Tibial nerve (tissue), 4 donors: ENCODE measurements at regions not wholly inside any gene's neighbourhood (a gene's known extent, or its start where the extent isn't known, plus 50 kb on each side); places are given as distances from the start of the nearest gene placed in this dataset.

Experiments used
- DNase-seq, 2 donors: peaks; one replicate each; pipeline ENCODE4 v3.0.0-alpha.2; 2019; ENCODE audit warnings: low spot score in 2 of 2
- H3K27ac ChIP-seq, 4 donors: fragments of 200-600 bp; sonication (generic) in 3 of 4; one replicate each; pipeline ENCODE4 v1.5.1; 2017 to 2019; ENCODE audit warnings: mild to moderate bottlenecking in 1 of 4
- H3K27me3 ChIP-seq, 2 donors: fragments of 200-600 bp; sonication (generic) in 1 of 2; one replicate each; pipeline versions ENCODE4 v1.5.1 to v1.6.0; 2017 to 2019
- H3K36me3 ChIP-seq, 3 donors: fragments of 200-600 bp; sonication (generic); one replicate each; pipeline ENCODE4 v1.5.1; 2018 to 2019
- H3K4me1 ChIP-seq, 4 donors: fragments of 200-600 bp; sonication (generic) in 3 of 4; one replicate each; pipeline ENCODE4 v1.5.1; 2017 to 2019
- H3K4me3 ChIP-seq, 4 donors: fragments of 200-600 bp; sonication (generic) in 3 of 4; one replicate each; pipeline ENCODE4 v1.5.1; 2017 to 2019; ENCODE audit warnings: mild to moderate bottlenecking in 1 of 4, moderate library complexity in 1 of 4
- H3K9me3 ChIP-seq, 4 donors: fragments of 200-600 bp; sonication (generic) in 3 of 4; one replicate each; pipeline ENCODE4 v1.5.1; 2017 to 2019
- EP300 ChIP-seq, 2 donors: sonication (generic); formaldehyde crosslinking; IDR thresholded peaks; one replicate each; pipeline ENCODE4 v1.6.1; 2017; ENCODE audit warnings: antibody characterized with exemption in 2 of 2, mild to moderate bottlenecking in 1 of 2
- POLR2A ChIP-seq, 2 donors: fragments of 450-650 bp; IDR thresholded peaks; one replicate each; pipeline ENCODE4 v1.6.1; 2017; ENCODE audit warnings: antibody characterized with exemption in 2 of 2, mild to moderate bottlenecking in 2 of 2, moderate library complexity in 2 of 2
- WGBS, 2 donors: methylation state at CpG; one replicate each; pipeline ENCODE4 v1.1.5; 2018; 5-methylcytosine and 5-hydroxymethylcytosine counted together
- TF ChIP-seq, protein P1 (sequence below), 5 experiments: fragments of 200-600 bp in 3 of 5; fragments of 450-650 bp in 2 of 5; sonication (generic) in 3 of 5; IDR thresholded peaks; one replicate each; pipeline ENCODE4 v1.5.1; 2016 to 2019; ENCODE audit warnings: antibody characterized with exemption in 5 of 5, mild to moderate bottlenecking in 3 of 5, moderate library complexity in 2 of 5

DNA sequence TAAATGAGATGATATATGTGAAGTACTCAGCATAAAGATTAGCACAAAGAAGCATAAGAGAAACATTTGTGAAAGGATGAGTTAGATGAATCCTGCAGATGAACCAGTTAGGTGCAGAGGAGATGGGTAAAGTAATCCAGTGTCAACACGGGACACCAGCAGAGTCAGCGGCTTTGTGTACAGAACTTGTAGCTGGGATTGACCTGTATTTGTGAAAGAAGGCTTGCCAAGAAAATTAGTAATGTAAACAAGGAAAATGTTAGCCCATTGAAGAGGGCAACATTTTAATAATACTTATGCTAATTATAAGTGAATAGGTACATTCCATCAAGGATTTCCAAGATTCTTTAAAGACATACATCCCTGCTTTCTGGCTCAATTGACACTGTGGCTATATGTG is 255.7 kb downstream of the PTEN start:
- Histone ChIP-seq H3K9me3 (no peaks in the 10 kb centered on the region), H3K4me3 (no peak overlapping the region), H3K27ac (no peak overlapping the region), H3K36me3 (no peaks in the 10 kb centered on the region), H3K27me3 (no peaks in the 10 kb centered on the region), H3K4me1 (peaks cover 0 to 27% (median 13%) of the 10 kb centered on the region in 4 donors)
- TF ChIP-seq EP300 (IDR thresholded peaks at IDR 0.05) (no peak), POLR2A (IDR thresholded peaks at IDR 0.05) (no peak)
- TF ChIP-seq, protein P1, sequence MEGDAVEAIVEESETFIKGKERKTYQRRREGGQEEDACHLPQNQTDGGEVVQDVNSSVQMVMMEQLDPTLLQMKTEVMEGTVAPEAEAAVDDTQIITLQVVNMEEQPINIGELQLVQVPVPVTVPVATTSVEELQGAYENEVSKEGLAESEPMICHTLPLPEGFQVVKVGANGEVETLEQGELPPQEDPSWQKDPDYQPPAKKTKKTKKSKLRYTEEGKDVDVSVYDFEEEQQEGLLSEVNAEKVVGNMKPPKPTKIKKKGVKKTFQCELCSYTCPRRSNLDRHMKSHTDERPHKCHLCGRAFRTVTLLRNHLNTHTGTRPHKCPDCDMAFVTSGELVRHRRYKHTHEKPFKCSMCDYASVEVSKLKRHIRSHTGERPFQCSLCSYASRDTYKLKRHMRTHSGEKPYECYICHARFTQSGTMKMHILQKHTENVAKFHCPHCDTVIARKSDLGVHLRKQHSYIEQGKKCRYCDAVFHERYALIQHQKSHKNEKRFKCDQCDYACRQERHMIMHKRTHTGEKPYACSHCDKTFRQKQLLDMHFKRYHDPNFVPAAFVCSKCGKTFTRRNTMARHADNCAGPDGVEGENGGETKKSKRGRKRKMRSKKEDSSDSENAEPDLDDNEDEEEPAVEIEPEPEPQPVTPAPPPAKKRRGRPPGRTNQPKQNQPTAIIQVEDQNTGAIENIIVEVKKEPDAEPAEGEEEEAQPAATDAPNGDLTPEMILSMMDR (IDR thresholded peaks at IDR 0.05): no peak
- DNase-seq: no peak
- WGBS, 2 donors: 94 to 95% methylated on average over 2 of the region's 2 CpGs

DNA sequence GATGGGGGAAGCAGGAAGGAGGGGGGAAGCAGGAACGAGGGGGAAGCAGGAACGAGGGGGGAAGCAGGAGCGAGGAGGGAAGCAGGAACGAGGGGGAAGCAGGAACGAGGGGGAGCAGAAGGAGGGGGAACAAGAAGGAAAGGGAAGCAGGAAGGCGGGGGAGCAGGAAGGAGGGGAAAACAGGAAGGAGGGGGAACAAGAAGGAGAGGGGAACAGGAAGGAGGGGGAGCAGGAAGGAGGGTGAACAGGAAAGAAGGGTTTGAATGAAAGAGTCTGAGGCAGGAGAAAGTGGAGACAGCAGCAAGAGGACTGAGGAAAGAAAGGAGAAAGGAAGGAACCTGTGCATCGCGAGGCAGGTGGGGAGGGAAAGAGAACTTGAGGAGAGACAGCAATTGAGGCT is 256.6 kb downstream of the PTEN start:
- no peaks in the 10 kb centered on the region for H3K9me3 ChIP-seq
- no peak for DNase-seq
- peaks cover 0 to 27% (median 13%) of the 10 kb centered on the region in 4 donors for H3K4me1 ChIP-seq
- TF ChIP-seq POLR2A (IDR thresholded peaks at IDR 0.05): no peak
- no peak for TF ChIP-seq EP300 (IDR thresholded peaks at IDR 0.05)
- TF ChIP-seq, protein P1 (IDR thresholded peaks at IDR 0.05): no peak
- no peaks in the 10 kb centered on the region for H3K27me3 ChIP-seq
- WGBS, 2 donors: 74 to 75% methylated on average over 8 of the region's 8 CpGs
- no peak overlapping the region for H3K27ac ChIP-seq
- no peak overlapping the region for H3K4me3 ChIP-seq
- no peaks in the 10 kb centered on the region for H3K36me3 ChIP-seq

DNA sequence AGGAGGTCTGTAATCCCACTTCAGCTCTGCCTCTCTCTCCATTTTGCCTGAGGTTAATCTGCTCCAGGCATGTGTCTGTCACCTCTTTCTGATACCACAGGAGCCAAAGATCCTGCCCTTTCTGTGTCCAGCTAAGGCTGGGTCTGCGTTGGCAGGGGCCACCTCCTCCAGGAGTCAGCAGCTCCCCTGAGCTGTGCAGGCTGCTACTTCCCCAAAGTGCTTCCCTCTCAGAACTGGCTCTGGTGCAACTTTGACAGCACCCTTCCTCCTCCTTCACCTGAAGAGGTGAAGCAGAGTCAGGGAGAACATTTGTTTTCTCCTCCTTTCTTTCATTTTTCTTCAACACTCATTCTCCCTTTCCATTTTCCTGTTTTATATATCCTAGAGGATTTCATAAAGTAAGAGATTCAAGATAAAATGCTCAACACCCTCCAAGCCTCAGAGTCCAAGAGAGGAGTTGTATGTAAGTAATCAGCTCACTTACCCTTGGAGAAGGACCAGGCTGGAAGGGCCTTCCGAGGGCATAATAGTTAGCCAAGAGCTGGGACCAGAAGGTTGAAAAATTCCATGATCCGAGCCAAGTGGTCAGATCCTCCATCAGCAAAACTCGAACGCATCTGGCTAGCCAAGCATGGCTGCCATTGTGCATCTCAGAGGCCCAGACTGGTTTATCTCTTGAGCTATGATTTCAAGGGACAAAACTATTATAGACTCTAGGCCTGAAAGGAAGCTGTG is 257.3 kb downstream of the PTEN start:
- Histone ChIP-seq H3K9me3 (no peaks in the 10 kb centered on the region), H3K4me3 (no peak overlapping the region), H3K27ac (no peak overlapping the region), H3K4me1 (peaks cover 0 to 26% (median 13%) of the 10 kb centered on the region in 4 donors), H3K36me3 (no peaks in the 10 kb centered on the region), H3K27me3 (no peaks in the 10 kb centered on the region)
- WGBS, 2 donors: 68 to 70% methylated on average over 5 of the region's 5 CpGs
- TF ChIP-seq POLR2A (IDR thresholded peaks at IDR 0.05) (no peak), EP300 (IDR thresholded peaks at IDR 0.05) (no peak)
- TF ChIP-seq, protein P1 (IDR thresholded peaks at IDR 0.05): no peak
- no peak for DNase-seq

DNA sequence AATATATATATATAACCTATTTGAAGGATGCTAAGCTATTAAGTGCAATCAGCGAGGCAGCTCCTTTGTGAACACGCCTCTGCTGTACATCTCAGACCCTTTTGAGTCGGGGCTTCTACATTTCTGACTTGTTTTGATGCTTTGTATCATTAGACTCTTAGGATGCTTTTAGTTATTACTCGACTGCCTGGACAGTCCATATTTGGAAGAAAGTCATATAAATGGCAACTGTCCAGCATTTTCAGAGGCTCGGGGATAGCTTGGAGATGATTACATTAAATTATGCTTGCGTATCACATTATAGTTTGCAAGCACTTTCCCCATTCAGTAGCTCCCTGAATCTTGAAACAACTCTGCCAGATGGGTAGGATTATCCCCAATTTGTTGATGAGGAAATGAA is 257.9 kb downstream of the PTEN start:
- WGBS, 2 donors: 78 to 83% methylated on average over 6 of the region's 6 CpGs
- DNase-seq: no peak
- Histone ChIP-seq H3K27ac (no peak overlapping the region), H3K27me3 (no peaks in the 10 kb centered on the region), H3K4me3 (no peak overlapping the region), H3K9me3 (no peaks in the 10 kb centered on the region), H3K36me3 (no peaks in the 10 kb centered on the region), H3K4me1 (peaks cover 0 to 20% (median 9%) of the 10 kb centered on the region in 4 donors)
- TF ChIP-seq POLR2A (IDR thresholded peaks at IDR 0.05) (no peak), EP300 (IDR thresholded peaks at IDR 0.05) (no peak)
- TF ChIP-seq, protein P1 (IDR thresholded peaks at IDR 0.05): no peak

DNA sequence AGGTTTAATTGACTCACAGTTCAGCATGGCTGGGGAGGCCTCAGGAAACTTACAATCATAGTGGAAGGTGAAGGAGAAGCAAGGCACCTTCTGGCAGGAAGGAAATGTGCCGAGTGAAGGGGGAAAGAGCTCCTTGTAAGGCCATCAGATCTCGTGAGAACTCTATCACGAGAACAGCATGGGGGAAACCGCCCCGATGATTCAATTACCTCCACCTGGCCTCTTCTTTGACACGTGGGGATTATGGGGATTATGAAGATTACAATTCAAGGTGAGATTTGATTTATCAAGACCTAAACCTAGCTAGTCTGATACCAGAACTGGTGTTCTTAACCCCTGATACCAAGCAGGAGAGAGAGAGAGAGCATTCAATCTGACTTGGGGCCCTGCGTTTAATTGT is 258.7 kb downstream of the PTEN start:
- Histone ChIP-seq H3K4me1 (peaks cover 0 to 12% (median 2%) of the 10 kb centered on the region in 4 donors), H3K4me3 (no peak overlapping the region), H3K9me3 (no peaks in the 10 kb centered on the region), H3K36me3 (no peaks in the 10 kb centered on the region), H3K27me3 (no peaks in the 10 kb centered on the region), H3K27ac (no peak overlapping the region)
- WGBS, 2 donors: 89 to 91% methylated on average over 7 of the region's 7 CpGs
- no peak for TF ChIP-seq EP300 (IDR thresholded peaks at IDR 0.05)
- TF ChIP-seq, protein P1 (IDR thresholded peaks at IDR 0.05): no peak
- no peak for DNase-seq
